PFSK-1 (cell line): ENCODE measurements at regions not wholly inside any gene's neighbourhood (a gene's known extent, or its start where the extent isn't known, plus 50 kb on each side); places are given as distances from the start of the nearest gene placed in this dataset.

Experiments used
- FOXP2 ChIP-seq: optimal IDR thresholded peaks from 2 replicates; pipeline ENCODE3; 2011; ENCODE audit warnings: borderline replicate concordance, control low read depth, inconsistent platforms; ENCODE audit not compliant: insufficient read depth; ENCODE audit errors: extremely low read length, extremely low read depth
- POLR2AphosphoS5 ChIP-seq: IDR thresholded peaks from 2 replicates; pipeline ENCODE4 v1.6.1; 2012; ENCODE audit warnings: low read depth, mild to moderate bottlenecking, control low read depth, low read length, moderate library complexity
- TF ChIP-seq, protein P1 (sequence below), 2 experiments: IDR thresholded peaks; 2 replicates each; pipeline versions ENCODE4 v1.6.1 to v1.8.0; 2011 to 2012; ENCODE audit warnings: low read depth in 2 of 2, low read length in 2 of 2, control low read depth in 1 of 2, inconsistent platforms in 1 of 2, mild to moderate bottlenecking in 1 of 2, moderate library complexity in 1 of 2; ENCODE audit not compliant: insufficient read depth in 1 of 2

GRCh38 chr19:32053376-32053775, 292.0 kb upstream of the ZNF507 start:
- TF ChIP-seq, protein P1, sequence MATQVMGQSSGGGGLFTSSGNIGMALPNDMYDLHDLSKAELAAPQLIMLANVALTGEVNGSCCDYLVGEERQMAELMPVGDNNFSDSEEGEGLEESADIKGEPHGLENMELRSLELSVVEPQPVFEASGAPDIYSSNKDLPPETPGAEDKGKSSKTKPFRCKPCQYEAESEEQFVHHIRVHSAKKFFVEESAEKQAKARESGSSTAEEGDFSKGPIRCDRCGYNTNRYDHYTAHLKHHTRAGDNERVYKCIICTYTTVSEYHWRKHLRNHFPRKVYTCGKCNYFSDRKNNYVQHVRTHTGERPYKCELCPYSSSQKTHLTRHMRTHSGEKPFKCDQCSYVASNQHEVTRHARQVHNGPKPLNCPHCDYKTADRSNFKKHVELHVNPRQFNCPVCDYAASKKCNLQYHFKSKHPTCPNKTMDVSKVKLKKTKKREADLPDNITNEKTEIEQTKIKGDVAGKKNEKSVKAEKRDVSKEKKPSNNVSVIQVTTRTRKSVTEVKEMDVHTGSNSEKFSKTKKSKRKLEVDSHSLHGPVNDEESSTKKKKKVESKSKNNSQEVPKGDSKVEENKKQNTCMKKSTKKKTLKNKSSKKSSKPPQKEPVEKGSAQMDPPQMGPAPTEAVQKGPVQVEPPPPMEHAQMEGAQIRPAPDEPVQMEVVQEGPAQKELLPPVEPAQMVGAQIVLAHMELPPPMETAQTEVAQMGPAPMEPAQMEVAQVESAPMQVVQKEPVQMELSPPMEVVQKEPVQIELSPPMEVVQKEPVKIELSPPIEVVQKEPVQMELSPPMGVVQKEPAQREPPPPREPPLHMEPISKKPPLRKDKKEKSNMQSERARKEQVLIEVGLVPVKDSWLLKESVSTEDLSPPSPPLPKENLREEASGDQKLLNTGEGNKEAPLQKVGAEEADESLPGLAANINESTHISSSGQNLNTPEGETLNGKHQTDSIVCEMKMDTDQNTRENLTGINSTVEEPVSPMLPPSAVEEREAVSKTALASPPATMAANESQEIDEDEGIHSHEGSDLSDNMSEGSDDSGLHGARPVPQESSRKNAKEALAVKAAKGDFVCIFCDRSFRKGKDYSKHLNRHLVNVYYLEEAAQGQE (IDR thresholded peaks at IDR 0.05; ENCODE audit: insufficient read depth in 1 of 2, low read depth in 2 of 2, low read length in 2 of 2): no peak
- TF ChIP-seq FOXP2 (no peak), POLR2AphosphoS5 (no peak)
